MCF 10A (cell line): ENCODE measurements at regions not wholly inside any gene's neighbourhood (a gene's known extent, or its start where the extent isn't known, plus 50 kb on each side); places are given as distances from the start of the nearest gene placed in this dataset.

Experiments
- BruUV-seq: library from RNA; stranded (reverse); fragments of 400-500 nt; replicated peaks from 2 replicates; lab custom pipeline; 2021; lab: Mats Ljungman, UMichigan
- CTCF ChIA-PET: fragments of 300-600 bp; sonication (Branson Sonifier 250); formaldehyde crosslinking; extraction: SDS; loops from one replicate; lab custom pipeline; 2021; ENCODE audit warnings: antibody characterized with exemption, inconsistent platforms; lab: Yijun Ruan, JAX
- POLR2A ChIA-PET: fragments of 300-600, 350-650 bp; sonication (Branson Sonifier 250); formaldehyde crosslinking; extraction: SDS; loops from one replicate; lab custom pipeline; 2020; ENCODE audit warnings: antibody characterized with exemption, inconsistent platforms; lab: Yijun Ruan, JAX
- DNase-seq: peaks from one replicate; pipeline ENCODE4 v3.0.0-alpha.2; 2018; ENCODE audit not compliant: unreplicated experiment
- H3K27ac Mint-ChIP-seq: one replicate; pipeline ENCODE4 v1.8.0; 2022; ENCODE audit warnings: mild to moderate bottlenecking, low read depth, mixed read lengths; ENCODE audit not compliant: unreplicated experiment
- H3K27me3 Mint-ChIP-seq: one replicate; pipeline ENCODE4 v1.8.0; 2022; ENCODE audit warnings: mixed read lengths; ENCODE audit not compliant: insufficient read depth, unreplicated experiment
- H3K36me3 Mint-ChIP-seq: one replicate; pipeline ENCODE4 v1.8.0; 2022; ENCODE audit warnings: mild to moderate bottlenecking, moderate library complexity, mixed read lengths; ENCODE audit not compliant: insufficient read depth, unreplicated experiment
- H3K4me1 Mint-ChIP-seq: one replicate; pipeline ENCODE4 v1.8.0; 2022; ENCODE audit warnings: mixed read lengths; ENCODE audit not compliant: insufficient read depth, unreplicated experiment
- H3K4me3 Mint-ChIP-seq: one replicate; pipeline ENCODE4 v1.8.0; 2022; ENCODE audit warnings: mild to moderate bottlenecking, moderate library complexity, mixed read lengths; ENCODE audit not compliant: unreplicated experiment
- H3K9me3 Mint-ChIP-seq: one replicate; pipeline ENCODE4 v1.8.0; 2022; ENCODE audit warnings: mixed read lengths; ENCODE audit not compliant: unreplicated experiment
- CTCF ChIP-seq: fragments of 200-600 bp; IDR thresholded peaks from one replicate; pipeline ENCODE4 v1.8.0; 2022; ENCODE audit warnings: antibody characterized with exemption, mild to moderate bottlenecking; ENCODE audit not compliant: unreplicated experiment
- intact Hi-C: fragments of 100-400 bp; cut with micrococcal nuclease; formaldehyde crosslinking; loops from 2 replicates; pipeline ENCODE4 v1.14.1; 2022

GRCh38 chr5:65087154-65087553 lies 318.4 kb downstream of the CWC27 start:
- CTCF ChIA-PET, result no interaction called here
- no peaks in the 10 kb centered on the region for H3K27me3 Mint-ChIP-seq
- no peak overlapping the region for H3K27ac Mint-ChIP-seq
- POLR2A ChIA-PET, result interaction anchor here (0.6 kb wide), 1 partner anchor 51 kb away, joined by 3 read pairs; no protein-coding TSS in a partner anchor
- no peak for DNase-seq
- no peak overlapping the region for H3K4me3 Mint-ChIP-seq
- no peaks in the 10 kb centered on the region for H3K9me3 Mint-ChIP-seq
- intact Hi-C loops, result no loop called here
- BruUV-seq, result no TSS peak
- no peaks in the 10 kb centered on the region for H3K36me3 Mint-ChIP-seq
- H3K4me1 Mint-ChIP-seq, result no peaks in the 10 kb centered on the region
- no peak for TF ChIP-seq CTCF

GRCh38 chr5:65094279-65094678 lies 325.5 kb downstream of the CWC27 start:
- Mint-ChIP-seq H3K9me3 (no peaks in the 10 kb centered on the region), H3K27ac (no peak overlapping the region), H3K4me3 (no peak overlapping the region), H3K36me3 (no peaks in the 10 kb centered on the region), H3K27me3 (no peaks in the 10 kb centered on the region), H3K4me1 (peaks cover 5% of the 10 kb centered on the region)
- DNase-seq, result no peak
- BruUV-seq, result no TSS peak
- intact Hi-C loops, result no loop called here
- CTCF ChIA-PET, result interaction anchor here (0.6 to 1.2 kb wide), 4 partner anchors 11 to 452 kb away, joined by 3 to 4 read pairs (median 3); no protein-coding TSS in a partner anchor
- TF ChIP-seq CTCF, result no peak
- POLR2A ChIA-PET, result no interaction called here

GRCh38 chr5:65098393-65098792 lies 329.7 kb downstream of the CWC27 start:
- Mint-ChIP-seq H3K36me3 (no peaks in the 10 kb centered on the region), H3K4me1 (peaks cover 12% of the 10 kb centered on the region), H3K4me3 (no peak overlapping the region), H3K27ac (no peak overlapping the region), H3K9me3 (no peaks in the 10 kb centered on the region), H3K27me3 (no peaks in the 10 kb centered on the region)
- POLR2A ChIA-PET, result interaction anchor here (0.7 kb wide), 1 partner anchor 16 kb away, joined by 3 read pairs; no protein-coding TSS in a partner anchor
- BruUV-seq, result no TSS peak
- no peak for DNase-seq
- CTCF ChIA-PET, result interaction anchor here (1.0 kb wide), 1 partner anchor 384 kb away, joined by 3 read pairs; no protein-coding TSS in a partner anchor
- no peak for TF ChIP-seq CTCF
- intact Hi-C loops, result no loop called here
